Activated naive CD4-positive, alpha-beta T cell (primary cell): ENCODE measurements at regions not wholly inside any gene's neighbourhood (a gene's known extent, or its start where the extent isn't known, plus 50 kb on each side); places are given as distances from the start of the nearest gene placed in this dataset.

Source experiments
- DNase-seq, 4 experiments: peaks; one replicate each; lab custom pipeline; 2025; lab: John Stamatoyannopoulos, UW

- no peak for DNase-seq
These were observed 410.7 kb upstream of the KIRREL3 start for GRCh38 chr11:127411283-127411682.

GRCh38 chr11:127395034-127395433 is 394.5 kb upstream of the KIRREL3 start:
- no peak for DNase-seq

DNA sequence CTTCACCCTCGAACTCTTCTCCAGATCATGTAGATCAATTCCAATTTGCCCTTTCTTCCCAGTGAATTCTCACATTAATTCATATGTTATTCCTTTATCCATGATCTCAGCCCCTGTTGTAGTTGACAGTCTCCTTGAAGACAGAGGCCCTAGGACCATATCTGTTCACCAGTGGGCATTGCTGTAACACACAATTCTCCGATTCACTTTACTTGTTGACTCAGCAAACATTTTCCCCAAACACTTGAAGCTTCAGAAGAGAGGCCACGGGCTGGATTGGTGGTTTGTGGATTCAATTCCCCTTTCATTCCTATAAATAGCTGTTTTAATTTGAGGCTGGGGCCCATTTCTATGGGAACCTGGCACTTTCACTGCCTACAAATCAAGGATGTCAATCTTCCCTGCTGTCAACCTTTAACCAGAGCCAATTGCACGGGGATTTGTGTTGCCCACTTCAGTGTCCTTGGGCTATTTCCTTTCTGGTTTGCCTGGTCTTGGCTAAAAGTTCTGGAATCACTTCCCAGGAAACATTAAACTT is 393.0 kb upstream of the KIRREL3 start:
- DNase-seq, result no peak

- no peak for DNase-seq
These were observed 392.0 kb upstream of the KIRREL3 start for GRCh38 chr11:127392575-127392974.

DNA sequence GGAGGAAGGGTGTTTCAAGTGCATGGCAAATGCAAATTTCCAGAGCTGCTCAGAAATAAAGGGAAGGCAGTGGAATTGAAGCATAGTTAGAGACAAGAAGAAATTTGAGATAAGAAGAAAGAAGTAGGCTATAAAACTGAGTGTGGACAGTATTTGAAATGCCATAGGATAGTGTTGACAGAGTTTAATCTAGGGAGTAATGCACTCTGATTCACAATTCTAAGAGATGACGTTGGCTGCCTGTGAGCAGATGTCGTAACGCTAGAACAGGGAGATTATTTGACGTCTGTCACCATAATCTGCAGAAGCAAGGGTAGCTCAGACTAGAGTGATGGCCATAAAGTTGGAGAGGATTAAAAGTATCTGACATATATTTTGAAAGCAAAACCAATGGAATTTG is 389.9 kb upstream of the KIRREL3 start:
- no peak for DNase-seq

DNA sequence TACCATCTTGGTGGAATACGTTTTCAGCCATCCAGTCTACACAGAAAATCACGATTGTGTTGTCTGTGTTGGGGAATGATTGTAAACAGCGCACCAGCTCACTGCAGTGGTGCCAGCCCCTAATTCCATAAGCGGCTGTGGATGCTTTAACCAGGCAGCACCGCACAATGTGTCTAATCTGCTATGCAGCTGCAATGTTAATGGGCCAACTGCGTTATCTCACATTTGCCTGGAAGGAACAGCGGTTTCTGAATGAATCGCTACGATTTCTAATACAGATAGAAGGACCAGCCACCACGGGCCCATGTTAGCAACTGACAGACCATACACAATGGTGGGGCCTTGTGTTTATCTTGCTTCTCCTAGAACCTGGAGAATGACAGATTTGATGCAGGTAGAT is 384.5 kb upstream of the KIRREL3 start:
- no peak for DNase-seq

- no peak for DNase-seq
These were observed 382.5 kb upstream of the KIRREL3 start for GRCh38 chr11:127383026-127383425.

DNA sequence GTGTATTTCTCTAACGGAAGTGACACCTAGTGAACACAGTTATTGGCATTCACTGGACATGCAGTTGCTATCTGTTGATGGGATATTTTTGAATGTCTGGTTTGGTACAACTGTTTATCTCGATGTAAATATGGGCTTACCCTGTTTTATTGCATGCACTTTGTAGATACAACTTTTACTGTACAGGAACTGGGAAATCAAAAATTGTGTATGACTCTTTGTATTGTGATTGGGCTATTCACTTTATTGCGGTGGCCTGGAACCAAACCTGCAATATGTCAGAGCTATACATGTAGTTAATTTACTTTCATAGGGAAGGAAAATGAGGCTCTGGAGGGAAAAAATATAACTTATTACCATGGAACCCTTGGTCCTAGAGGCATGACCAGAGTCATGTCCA is 380.7 kb upstream of the KIRREL3 start:
- no peak for DNase-seq

DNA sequence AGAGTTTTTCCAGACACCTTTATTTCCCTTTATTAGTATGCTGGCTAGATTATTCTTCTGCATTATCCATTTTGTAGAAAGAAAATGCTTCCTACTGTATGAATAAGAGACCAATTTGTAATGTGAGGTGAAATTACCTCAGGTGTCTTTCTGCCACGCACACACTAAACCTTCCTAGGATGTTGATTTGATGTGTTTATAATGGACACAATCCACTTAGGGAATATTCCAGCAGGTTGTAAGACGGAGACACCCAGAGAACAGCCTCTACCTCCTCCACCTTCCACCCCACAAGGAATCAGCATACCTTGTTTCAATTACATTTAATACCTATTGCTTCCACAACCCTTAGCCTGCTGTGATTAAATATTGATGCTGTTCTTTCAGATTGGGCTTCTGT is 379.1 kb upstream of the KIRREL3 start:
- DNase-seq, result no peak

DNA sequence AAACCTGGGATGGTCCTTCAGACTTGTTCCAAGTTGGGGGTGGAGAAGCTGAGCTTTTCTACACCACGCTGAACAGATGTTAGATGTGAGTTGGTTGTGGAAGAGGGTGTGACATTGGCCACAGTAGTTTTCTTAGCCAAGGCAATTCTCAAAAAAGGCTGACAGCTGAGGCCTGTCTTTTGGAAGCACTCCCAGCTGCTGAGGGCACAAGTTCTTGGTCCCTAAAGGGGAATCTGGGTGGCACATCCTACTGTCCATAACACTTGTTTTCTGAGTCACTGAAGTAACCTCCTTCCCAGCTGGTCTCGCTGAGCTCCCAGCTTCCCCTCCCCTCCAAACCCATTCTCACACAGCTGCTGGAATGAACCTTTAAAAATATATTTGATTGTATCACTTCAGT is 375.7 kb upstream of the KIRREL3 start:
- no peak for DNase-seq

DNA sequence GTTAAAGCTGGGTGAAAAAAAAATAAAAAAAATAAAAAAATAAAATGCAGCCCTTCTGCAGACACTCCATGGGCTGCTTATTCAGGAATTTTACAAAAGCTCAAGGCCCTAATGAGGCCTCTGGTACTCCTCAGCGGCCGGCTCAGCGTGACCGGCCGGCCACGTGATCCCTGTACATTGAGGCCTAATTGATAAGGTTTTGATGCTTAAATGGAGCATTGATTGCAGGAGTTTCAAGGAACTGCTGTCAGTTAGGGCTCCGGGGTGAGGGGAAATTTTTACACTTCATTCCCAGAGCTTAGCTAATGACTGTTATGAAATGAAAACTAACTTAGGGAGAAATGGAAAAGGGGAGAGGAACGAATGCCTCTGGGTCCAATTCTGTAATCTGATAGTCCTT is 368.8 kb upstream of the KIRREL3 start:
- DNase-seq, result no peak

GRCh38 chr11:127362754-127363308 is 362.3 kb upstream of the KIRREL3 start:
- DNase-seq, result no peak

GRCh38 chr11:127358160-127358559 is 357.6 kb upstream of the KIRREL3 start:
- no peak for DNase-seq

DNA sequence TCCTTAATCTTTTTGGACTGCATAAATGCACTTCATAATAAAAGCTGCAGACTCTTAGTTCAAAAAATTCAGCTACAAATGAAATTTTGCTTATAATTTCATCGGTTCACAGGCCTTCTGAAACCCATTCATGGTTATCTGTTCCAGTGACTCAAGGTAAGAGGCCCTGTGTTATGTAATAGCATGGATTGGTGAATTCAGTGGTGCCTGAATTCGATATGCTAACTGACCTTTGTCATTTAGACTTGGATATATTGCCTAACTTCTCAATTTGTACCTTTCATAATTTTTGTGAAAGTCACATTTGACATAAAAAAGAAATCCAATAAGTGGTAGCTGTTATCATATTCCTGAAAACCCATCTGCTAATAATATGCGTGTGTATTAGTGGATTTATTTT is 349.9 kb upstream of the KIRREL3 start:
- DNase-seq, result no peak

DNA sequence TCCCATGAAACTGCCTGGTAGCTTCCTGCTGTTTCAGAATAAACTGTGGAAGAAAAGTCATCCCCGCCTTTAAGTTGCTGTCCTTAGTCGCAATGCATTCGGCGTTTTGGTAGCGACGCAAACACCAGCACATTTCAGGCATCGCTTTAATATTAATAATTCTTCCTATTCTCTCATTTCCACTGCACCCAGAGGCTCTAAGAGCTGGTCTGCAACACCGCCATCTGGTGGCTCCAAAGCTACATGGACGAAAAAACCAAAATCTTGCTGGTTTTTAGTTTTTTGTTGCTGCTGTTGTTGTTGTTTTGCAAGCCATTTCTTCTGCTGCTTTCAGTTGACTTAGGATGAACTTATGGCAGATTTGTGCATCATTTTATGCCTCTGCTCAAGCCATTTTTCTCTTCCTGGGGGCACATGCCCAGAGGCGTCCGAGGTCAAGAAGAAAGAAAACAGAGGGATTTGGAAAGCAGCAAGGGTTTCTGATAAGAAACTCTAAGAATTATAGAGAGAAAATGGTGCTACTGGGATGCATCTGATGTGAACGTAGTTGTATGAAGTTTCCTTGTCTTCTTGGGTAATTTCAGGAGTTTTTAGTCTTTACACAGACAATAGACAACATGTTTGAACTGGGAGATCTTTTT is 345.4 kb upstream of the KIRREL3 start:
- no peak for DNase-seq

DNA sequence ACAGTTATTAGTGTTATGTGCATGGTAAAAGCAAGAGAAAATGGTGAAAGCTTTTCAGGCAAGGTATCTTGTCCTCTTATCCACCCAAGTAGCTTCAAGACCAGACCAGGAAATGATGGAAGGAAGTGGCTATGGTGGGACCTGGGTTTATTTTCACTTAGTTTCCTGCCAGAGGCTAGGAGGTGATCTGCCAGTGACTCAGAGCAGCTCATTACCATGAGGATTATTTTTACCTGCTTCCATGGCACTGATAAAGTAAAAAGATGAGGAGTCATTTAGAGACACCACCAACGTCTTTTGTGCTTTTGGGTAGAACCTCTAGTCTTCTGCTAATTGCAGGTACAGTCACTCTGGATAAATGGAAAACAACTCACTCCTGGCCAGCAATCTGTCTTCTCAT is 339.9 kb upstream of the KIRREL3 start:
- DNase-seq, result no peak

GRCh38 chr11:127339376-127339775 is 338.8 kb upstream of the KIRREL3 start:
- no peak for DNase-seq

GRCh38 chr11:127338380-127339259 is 338.1 kb upstream of the KIRREL3 start:
- DNase-seq, result no peak

- no peak for DNase-seq
These were observed 333.9 kb upstream of the KIRREL3 start for GRCh38 chr11:127334466-127334865.

GRCh38 chr11:127332896-127333295 is 332.3 kb upstream of the KIRREL3 start:
- DNase-seq, result no peak

DNA sequence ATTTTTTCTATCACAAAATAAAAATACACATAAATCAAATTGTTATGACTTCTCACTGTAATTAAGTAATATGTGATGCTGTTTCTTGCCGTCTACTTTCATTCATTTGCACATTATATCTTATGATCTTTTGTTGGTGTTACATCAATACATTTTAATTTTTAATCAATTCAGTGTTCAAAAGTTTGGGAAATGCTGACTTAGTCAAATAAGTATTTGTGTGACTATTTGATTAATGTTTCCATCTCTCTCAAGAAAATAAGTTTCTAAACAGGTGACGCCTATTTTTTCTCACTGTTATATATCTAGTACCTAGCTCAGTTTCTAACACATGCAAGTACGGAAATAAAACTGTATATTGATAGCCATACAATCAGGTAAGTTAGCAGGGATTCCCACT is 329.5 kb upstream of the KIRREL3 start:
- DNase-seq, result no peak

- DNase-seq, result no peak
These were observed 307.7 kb upstream of the KIRREL3 start for GRCh38 chr11:127308291-127308690.

- DNase-seq, result no peak
These were observed 307.1 kb upstream of the KIRREL3 start for GRCh38 chr11:127307700-127308099.
